RWPE2 (cell line): ENCODE measurements at regions not wholly inside any gene's neighbourhood (a gene's known extent, or its start where the extent isn't known, plus 50 kb on each side); places are given as distances from the start of the nearest gene placed in this dataset.

Experiments used
- ATAC-seq: fragments of 200-7000 bp; cut with Tn5 transposase; 3 replicates; pipeline ENCODE4 v1.9.1; 2021; ENCODE audit warnings: low read depth
- DNase-seq: peaks from one replicate; pipeline ENCODE4 v3.0.0-alpha.2; 2020; ENCODE audit warnings: low spot score
- H3K27ac ChIP-seq: fragments of 450-650 bp; 2 replicates; pipeline ENCODE4 v1.5.1; 2017; ENCODE audit warnings: mild to moderate bottlenecking; ENCODE audit not compliant: poor library complexity, severe bottlenecking
- H3K27me3 ChIP-seq: fragments of 250-450 bp; sonication (Bioruptor Pico); 2 replicates; pipeline ENCODE4 v1.5.1; 2021; ENCODE audit warnings: mild to moderate bottlenecking, moderate library complexity; ENCODE audit not compliant: insufficient read depth, poor library complexity, severe bottlenecking
- H3K36me3 ChIP-seq: fragments of 250-450 bp; sonication (Bioruptor Pico); 2 replicates; pipeline ENCODE4 v1.5.1; 2020; ENCODE audit warnings: low read depth, mild to moderate bottlenecking, moderate library complexity
- H3K4me1 ChIP-seq: fragments of 250-450 bp; sonication (Bioruptor Pico); 2 replicates; pipeline ENCODE4 v1.5.1; 2021; ENCODE audit warnings: mild to moderate bottlenecking, moderate library complexity; ENCODE audit not compliant: insufficient read depth, poor library complexity, severe bottlenecking
- H3K4me3 ChIP-seq: fragments of 250-450 bp; sonication (Bioruptor Pico); 2 replicates; pipeline ENCODE4 v1.5.1; 2021; ENCODE audit warnings: mild to moderate bottlenecking, moderate library complexity; ENCODE audit not compliant: severe bottlenecking
- H3K9me3 ChIP-seq: fragments of 250-450 bp; sonication (Bioruptor Pico); 2 replicates; pipeline ENCODE4 v1.5.1; 2021; ENCODE audit warnings: mild to moderate bottlenecking, moderate library complexity; ENCODE audit not compliant: severe bottlenecking
- TF ChIP-seq, protein P1 (sequence below): fragments of 450-650 bp; IDR thresholded peaks from one replicate; pipeline ENCODE4 v1.5.1; 2017; ENCODE audit warnings: mild to moderate bottlenecking, moderate library complexity; ENCODE audit not compliant: poor library complexity, severe bottlenecking

DNA sequence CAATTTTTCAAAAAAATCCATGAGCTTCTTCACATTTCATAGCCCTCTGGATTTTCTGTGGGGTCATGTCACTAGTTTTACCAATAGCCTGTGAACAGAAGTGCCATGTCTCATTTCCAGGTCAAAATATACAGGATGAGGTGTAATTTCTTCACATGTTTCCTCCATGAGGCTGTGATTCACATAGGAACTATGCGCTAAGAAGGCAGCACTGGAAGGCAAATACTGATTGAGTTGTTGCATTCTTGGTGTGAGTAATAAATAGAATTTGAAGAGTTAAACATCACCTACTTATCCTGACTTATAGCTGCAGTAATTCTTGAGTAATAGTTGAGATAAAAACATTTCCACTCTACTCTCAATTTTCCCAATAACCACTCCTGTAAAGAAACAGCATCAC is 442.3 kb downstream of the HAO1 start:
- Histone ChIP-seq H3K9me3 (no peaks in the 10 kb centered on the region), H3K4me3 (no peak overlapping the region), H3K27ac (peak overlapping the region; percentile 94), H3K36me3 (no peaks in the 10 kb centered on the region), H3K4me1 (peaks cover 29% of the 10 kb centered on the region), H3K27me3 (no peaks in the 10 kb centered on the region)
- ATAC-seq, result peak; percentile 97
- DNase-seq, result peak; percentile 57
- TF ChIP-seq, protein P1, sequence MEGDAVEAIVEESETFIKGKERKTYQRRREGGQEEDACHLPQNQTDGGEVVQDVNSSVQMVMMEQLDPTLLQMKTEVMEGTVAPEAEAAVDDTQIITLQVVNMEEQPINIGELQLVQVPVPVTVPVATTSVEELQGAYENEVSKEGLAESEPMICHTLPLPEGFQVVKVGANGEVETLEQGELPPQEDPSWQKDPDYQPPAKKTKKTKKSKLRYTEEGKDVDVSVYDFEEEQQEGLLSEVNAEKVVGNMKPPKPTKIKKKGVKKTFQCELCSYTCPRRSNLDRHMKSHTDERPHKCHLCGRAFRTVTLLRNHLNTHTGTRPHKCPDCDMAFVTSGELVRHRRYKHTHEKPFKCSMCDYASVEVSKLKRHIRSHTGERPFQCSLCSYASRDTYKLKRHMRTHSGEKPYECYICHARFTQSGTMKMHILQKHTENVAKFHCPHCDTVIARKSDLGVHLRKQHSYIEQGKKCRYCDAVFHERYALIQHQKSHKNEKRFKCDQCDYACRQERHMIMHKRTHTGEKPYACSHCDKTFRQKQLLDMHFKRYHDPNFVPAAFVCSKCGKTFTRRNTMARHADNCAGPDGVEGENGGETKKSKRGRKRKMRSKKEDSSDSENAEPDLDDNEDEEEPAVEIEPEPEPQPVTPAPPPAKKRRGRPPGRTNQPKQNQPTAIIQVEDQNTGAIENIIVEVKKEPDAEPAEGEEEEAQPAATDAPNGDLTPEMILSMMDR, result no peak

DNA sequence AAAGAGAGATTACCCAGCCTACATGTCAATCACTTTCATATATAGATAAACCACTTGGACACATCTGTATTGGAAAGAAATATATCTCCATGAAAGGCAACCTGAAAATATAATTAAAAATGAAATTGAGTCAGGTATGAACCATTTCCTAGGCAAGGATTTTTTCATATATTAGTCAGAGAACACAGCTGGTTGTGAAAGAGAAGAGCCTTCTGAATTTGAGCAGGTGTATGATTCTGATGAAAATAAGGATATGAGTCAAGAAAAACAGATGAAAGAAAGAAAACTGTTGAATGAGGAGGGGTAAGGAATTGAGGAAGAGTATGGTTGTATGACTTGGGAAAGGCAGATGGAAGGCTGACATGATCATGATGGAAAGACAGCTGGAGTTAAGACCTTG is 441.1 kb downstream of the HAO1 start:
- peak; percentile 46 for ATAC-seq
- no peak overlapping the region for H3K4me3 ChIP-seq
- TF ChIP-seq, protein P1, result no peak
- no peaks in the 10 kb centered on the region for H3K9me3 ChIP-seq
- no peaks in the 10 kb centered on the region for H3K36me3 ChIP-seq
- no peak for DNase-seq
- peaks cover 29% of the 10 kb centered on the region for H3K4me1 ChIP-seq
- no peaks in the 10 kb centered on the region for H3K27me3 ChIP-seq
- H3K27ac ChIP-seq, result peak overlapping the region; percentile 94

- no peak for ATAC-seq
- no peaks in the 10 kb centered on the region for H3K9me3 ChIP-seq
Observed at GRCh38 chr20:7500231-7500663, 440.0 kb downstream of the HAO1 start.

DNA sequence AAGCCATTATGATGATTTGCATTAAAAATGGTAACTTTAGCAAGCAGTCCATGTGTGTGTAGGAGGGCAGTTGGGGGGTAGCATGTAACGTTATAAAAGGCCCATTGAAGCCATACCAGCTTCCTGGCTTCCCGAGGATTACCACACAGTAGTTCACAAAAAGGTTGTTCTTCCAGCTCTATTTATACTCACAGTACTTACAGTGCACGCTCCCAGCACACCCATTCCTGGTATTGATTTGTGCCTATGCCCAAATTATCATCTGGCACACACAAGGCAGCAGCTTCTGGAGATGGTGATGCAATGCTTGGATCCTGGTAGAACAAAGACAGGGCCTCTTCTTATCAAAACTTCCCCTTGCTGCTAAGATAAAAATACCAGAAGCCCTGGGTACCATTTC is 436.8 kb downstream of the HAO1 start:
- Histone ChIP-seq H3K4me3 (no peak overlapping the region), H3K27ac (no peak overlapping the region)
- DNase-seq, result no peak

More at GRCh38 chr20:7500231-7500663, 440.0 kb downstream of the HAO1 start:
- Histone ChIP-seq H3K36me3 (no peaks in the 10 kb centered on the region), H3K4me1 (peaks cover 33% of the 10 kb centered on the region), H3K27me3 (no peaks in the 10 kb centered on the region), H3K4me3 (no peak overlapping the region), H3K27ac (peak overlapping the region; percentile 94)
- TF ChIP-seq, protein P1, result no peak
- no peak for DNase-seq

More for the DNA sequence above, 436.8 kb downstream of the HAO1 start:
- H3K27me3 ChIP-seq, result no peaks in the 10 kb centered on the region
- TF ChIP-seq, protein P1, result no peak
- ATAC-seq, result no peak
- peaks cover 19% of the 10 kb centered on the region for H3K4me1 ChIP-seq
- H3K36me3 ChIP-seq, result no peaks in the 10 kb centered on the region
- no peaks in the 10 kb centered on the region for H3K9me3 ChIP-seq
